ENCODE measurements at regions not wholly inside any gene's neighbourhood (a gene's known extent, or its start where the extent isn't known, plus 50 kb on each side); places are given as distances from the start of the nearest gene placed in this dataset.

DNA sequence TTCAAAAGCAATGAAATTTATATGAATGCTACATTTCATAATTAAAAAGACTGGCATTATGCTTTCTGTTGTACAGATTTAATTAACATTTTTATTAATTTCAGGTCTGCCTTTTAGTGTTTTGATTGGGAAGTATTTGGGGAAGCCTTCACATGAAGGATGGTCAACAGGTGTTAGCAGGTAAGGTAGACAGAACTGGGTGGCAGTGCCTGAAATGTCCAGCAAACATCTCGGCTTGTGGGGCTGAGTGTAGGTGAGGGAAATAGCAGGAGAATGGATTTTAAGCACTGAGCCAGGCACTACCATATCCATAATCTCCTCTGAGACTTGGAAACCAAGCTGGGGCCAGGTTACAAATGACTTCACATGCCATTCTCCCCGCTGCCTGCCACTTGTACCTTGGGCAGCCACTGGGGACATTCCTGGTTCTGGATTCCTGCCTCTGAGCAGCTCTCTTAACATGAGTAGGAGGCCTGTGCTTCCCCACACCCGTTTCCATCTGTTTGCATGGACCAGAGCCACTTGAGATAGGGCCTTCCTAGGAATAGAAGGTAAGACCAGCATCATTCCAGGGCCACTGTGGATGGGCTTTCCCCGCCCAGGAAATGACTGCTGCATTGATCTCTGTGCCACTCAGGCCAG is 125.9 kb upstream of the HES1 start (continued):
- TF ChIP-seq ZNF462 (CRISPR knock-in tag; IDR thresholded peaks at IDR 0.05) (peak; percentile 75), CREB1 (CRISPR knock-in tag; IDR thresholded peaks at IDR 0.05; ENCODE audit: low read depth) (no peak), EZH2 (IDR thresholded peaks at IDR 0.05; ENCODE audit: low read depth, unreplicated experiment) (no peak)

DNA sequence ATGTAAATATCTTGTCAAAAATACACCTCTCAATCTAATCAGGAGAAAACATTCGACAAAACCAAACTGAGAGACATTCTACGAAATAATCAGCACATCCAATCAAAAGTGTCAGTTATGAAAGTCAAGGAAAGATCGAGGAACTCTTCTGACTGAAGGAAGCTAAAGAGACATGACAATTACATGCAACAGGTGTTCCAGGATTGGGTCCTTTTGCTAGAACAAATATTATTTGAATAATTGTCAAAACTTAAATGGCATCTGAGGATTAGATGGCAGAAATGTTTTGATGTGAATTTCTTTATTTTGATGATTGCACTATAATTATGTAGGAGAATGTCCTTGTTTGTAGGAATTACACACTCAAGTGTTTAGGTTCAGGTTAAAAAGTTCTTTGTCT is 124.1 kb upstream of the HES1 start:
- H3K4me1 ChIP-seq (ENCODE audit: insufficient read depth), result peaks cover 12% of the 10 kb centered on the region
- H3K9me3 Mint-ChIP-seq, result no peaks in the 10 kb centered on the region; the same call in 2 of the 3 replicates
- no peak overlapping the region for H3K4me3 ChIP-seq
- H3K27me3 ChIP-seq (ENCODE audit: insufficient read depth), result no peaks in the 10 kb centered on the region
- H3K4me3 Mint-ChIP-seq, result no peak overlapping the region
- ATAC-seq (no peak), DNase-seq (ENCODE audit: low spot score) (no peak)
- H3K4me1 Mint-ChIP-seq, result peaks cover 18% of the 10 kb centered on the region
- H3F3A ChIP-seq (replicated peaks; ENCODE audit: low read depth), result no peaks in the 10 kb centered on the region
- no peaks in the 10 kb centered on the region for H4K20me1 ChIP-seq (replicated peaks; ENCODE audit: insufficient read depth)
- H3K36me3 ChIP-seq (ENCODE audit: insufficient read depth), result no peaks in the 10 kb centered on the region
- H3K27ac Mint-ChIP-seq, result no peak overlapping the region
- H3K79me2 ChIP-seq (replicated peaks; ENCODE audit: insufficient read depth), result no peaks in the 10 kb centered on the region
- no peaks in the 10 kb centered on the region for H3K36me3 Mint-ChIP-seq (ENCODE audit: low read depth)
- no peak overlapping the region for H3K27ac ChIP-seq (ENCODE audit: low read depth)
- H2AFZ ChIP-seq, result no peak overlapping the region
- peaks cover 7% of the 10 kb centered on the region for H3K27me3 Mint-ChIP-seq (ENCODE audit: insufficient read depth, low read depth, poor library complexity)
- no peaks in the 10 kb centered on the region for H3K9me2 ChIP-seq (ENCODE audit: insufficient read depth)
- H3K4me2 ChIP-seq, result no peak overlapping the region
- no peak for TF ChIP-seq JUNB (IDR thresholded peaks at IDR 0.05; ENCODE audit: unreplicated experiment)
- no peak for TF ChIP-seq NANOG (IDR thresholded peaks at IDR 0.05; ENCODE audit: borderline replicate concordance)
